T-helper 2 cell (primary cell): ENCODE measurements at regions not wholly inside any gene's neighbourhood (a gene's known extent, or its start where the extent isn't known, plus 50 kb on each side); places are given as distances from the start of the nearest gene placed in this dataset.

Source experiments
- DNase-seq, 5 experiments: peaks; one replicate each; pipeline versions ENCODE4 v3.0.0 to v3.0.0-alpha.2; 2012 to 2022

DNA sequence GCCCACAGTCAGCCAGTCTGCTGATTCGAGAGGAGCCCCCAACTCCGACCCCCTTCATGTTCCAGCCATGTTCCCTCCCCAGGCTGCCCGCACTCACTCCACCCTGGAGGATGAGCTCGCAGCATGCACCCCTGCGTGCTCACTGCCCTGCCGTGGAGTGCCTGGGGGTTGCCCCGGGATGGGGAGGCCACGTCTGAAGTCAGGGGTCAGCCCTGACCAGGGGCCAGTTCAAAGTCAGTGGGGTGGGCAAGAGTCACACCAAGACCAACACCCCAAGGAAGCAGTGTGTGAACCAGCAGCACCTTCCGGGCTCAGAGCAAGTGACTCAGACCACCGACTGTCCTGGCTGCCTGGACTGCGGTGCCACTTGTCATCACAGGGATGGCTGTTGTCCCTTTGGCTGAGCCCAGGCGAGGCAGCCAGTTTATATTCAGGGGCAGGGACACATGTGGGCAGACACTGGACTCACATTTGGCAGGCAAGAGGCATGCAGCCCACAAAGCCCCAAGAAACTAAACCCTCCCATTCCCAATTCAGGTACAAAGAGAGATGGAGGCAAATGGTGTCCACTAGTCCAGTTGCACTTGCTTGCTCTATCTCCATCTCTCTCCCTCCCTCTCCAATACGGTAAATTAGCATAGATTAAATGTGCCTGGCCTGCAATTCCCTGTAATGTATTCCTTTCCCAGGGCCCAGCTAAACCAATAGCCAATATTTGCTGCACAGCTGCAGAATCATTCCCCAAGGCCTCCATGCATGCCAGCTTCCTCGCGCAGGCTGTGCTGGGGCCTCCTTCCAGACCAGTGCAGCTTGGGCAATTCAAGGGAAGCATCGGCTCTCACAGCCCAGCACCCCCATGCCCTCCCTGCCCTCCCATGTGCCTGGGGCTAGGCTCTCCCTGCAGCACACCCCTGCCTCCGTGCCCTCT lies 135.7 kb upstream of the IQSEC1 start:
- no peak for DNase-seq

DNA sequence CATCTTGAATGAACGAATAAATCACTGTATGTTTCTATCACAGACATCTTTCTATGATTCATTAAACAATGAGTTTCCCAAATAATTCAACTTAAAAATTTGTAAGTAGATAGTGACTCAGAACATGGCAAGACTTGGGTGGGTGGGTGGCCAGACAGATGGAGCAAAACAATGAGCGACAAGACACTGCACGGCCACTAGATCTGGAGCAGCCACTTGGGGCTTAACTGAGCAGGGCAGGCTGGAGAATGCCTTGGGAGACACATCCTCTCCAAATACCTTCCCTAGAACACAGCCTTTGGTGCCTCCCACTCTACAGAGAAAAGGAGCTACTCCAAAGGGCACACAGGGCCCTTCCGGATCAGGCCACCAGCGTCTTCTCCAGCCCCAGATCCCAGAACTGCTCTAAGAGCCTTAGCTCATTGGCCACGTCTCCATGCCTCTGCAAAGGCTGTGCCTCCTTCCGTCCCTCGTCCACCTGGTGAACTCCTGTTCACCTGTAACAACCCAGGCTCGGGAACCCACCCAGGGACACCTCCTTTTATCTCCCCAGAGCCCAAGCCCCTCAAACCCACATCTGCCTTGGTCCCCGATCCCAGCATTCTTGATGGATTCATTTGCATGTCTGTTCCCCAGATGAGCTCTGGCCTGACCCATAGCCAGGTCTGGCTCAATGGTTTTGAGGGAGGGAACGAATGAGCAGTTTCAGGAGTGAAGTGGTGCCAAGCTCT lies 134.9 kb upstream of the IQSEC1 start:
- no peak for DNase-seq

DNA sequence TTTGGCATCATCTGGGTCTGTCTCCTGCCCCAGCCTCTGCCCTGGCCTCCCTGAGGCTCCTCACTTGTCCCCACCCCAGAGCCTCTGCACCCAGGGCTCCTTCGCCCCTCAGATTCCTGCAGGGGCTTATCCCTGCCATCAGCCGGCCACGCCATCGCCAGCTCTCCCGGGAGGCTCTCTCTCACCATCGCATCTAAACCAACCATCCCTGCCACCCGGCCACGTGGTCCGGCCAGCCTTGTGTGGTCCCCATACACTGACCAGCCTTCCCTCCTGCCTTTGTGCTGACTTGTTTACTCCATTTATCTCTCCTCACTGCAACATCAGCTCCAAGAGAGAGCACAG lies 134.3 kb upstream of the IQSEC1 start:
- no peak for DNase-seq

DNA sequence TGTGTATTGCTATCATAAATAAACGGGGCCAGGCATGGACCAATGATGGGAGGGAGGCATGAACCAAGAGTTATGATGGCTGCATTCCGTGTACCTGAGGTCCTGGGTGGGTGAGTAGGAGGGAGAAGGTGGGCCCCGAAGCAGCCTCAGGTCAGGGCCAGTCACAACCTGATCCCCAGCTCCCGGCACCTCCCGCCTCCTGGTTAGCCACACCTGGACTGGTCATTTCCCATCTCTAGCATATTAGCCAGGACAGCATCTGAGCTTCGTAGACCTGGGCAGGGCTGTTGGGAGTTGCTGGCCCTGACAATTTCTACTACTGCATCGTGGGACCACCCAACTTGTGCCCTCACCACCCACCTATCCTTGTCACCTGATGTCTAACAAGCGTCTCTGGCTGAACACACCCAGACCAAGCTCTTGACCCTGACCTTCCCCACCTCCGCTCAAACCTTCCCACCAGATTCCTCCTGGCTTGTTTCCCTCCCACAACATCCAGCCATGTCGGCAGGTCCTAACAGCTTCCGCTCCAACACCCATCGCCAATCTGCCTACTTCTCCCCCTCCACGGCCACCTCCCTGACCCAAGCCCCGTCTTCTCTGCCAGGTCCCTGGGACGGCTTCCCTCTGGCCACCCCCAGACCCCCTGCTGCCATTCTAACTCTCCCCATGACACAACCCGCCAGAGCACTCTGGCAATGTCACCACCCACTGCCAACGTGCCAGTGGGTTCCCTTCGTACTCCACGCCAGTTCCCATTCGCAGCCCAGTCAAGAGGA lies 133.8 kb upstream of the IQSEC1 start:
- no peak for DNase-seq

DNA sequence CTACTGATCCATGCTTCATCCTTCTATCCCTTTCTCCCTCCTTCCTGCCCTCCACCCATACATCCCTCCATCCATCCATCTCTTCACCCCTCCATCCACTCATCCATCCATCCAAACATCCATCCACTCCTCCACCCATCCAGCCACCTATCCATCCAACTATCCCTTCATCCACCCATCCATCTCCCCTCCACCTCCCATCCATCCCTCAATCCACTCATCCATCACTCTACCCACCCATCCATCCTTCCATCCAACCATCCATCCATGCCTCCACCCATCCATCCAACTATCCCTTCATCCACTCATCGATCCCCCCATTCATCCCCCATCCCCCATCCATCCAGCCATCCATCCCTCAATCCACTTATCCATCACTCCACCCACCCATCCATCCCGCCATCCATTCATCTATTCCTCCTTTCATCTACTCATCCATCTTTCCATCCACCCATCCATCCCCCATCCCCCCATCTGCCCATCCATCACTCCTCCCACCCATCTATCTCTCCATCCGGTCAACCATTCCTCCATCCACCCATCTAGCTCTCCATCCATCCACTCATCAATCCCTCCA lies 132.4 kb upstream of the IQSEC1 start:
- DNase-seq: no peak

DNA sequence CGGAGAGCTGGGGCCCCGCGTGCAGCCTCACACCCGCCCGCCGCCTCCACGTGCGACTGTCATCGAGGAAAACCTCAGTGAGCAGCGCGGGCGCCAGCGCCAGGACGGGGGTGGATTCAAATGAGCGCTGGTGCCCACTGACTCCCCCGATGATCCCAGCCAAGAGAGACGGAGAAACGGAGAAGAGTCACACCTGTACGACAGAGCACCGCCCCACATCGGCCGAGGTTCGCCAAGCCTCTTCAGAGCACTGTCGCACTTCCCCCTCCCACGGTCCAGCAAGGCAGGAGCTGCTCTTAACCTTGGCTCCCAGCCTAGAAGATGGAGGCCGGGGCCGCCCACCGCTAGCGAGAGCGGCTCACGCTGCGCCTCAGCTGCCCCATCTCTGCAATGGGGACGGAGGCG lies 130.9 kb upstream of the IQSEC1 start:
- DNase-seq: no peak

DNA sequence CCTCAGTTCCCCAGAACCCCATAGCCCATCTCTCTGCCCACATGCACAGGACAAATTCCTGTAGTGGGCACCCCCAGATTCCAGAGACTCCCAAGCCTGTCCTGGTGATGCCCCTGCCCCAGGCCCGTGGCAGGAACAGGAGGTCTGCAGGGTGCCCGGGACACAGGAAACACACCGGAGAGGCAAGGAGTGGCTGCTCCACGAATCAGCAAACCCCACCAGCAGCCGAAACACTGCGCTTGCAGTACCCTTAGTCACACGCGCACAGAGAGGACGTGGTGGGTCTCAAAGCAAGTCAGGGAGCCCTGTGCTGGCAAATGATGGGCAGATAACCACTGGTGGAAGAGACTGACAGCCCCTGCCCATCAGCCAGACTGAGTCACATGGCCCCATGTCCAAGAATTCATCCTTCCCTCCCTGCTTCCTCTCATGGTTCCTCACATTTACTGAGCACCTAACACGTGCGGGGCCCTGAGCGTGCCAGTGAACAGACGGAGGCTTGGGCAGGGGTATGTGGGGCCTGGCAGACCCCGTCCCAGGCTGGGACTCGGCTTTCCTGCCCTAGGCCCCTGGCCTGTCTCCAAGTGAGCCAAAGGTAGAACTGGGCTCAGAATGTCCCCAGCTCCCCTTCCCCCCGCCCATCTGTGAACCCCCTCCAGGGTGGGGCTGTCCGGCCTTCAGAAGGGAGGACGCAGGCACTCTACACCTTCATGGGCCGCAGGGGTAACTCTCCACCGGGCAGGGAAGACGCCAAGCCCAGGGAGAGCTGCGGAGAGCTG lies 130.4 kb upstream of the IQSEC1 start:
- no peak for DNase-seq

DNA sequence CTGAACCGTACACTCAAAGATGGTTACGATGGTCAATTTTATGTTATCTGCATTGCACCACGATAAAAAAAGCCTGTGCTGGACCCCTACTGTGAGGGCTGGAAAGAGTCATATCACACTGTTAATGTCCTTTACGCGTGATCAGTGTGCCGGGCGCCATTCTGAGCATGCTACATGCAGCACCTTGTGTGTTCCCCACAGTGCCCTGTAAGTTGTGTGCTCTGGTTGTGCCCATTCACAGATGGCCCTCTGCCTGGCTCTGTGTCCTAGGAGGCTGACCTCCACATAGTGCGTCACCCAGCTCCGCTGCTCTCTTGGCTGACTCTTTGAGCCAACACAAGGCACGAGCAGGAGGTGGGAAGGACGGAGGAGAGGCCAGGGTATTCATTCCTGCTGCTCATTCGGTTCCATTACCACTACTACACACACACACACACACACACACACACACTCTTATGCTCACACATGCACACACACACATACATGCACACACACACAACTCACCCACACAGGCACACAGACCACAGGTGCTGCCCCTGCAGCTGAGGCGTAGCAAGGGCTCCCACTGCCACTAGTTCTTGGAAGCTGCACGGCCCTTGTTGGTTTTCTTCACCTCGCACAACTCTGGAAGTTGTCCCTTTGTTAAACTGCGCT lies 129.6 kb upstream of the IQSEC1 start:
- no peak for DNase-seq

DNA sequence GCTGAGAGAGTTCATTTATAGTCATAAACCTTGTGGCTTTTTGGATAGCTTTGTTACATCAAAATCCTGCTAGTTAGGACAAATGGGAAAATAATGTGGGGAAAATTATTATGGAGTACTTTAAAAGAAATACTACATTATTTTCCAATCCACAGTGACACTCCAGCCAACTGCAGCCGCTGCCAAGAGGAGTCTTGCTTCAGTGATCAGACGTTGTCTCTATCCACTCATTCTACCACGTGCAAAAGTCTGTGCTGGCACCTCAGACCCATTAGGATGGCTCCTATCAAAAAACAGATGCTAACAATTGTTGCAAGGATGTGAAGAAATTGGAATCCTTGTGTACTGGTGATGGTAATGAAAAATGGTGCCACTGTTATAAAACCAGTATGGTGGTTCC lies 128.6 kb upstream of the IQSEC1 start:
- no peak for DNase-seq

DNA sequence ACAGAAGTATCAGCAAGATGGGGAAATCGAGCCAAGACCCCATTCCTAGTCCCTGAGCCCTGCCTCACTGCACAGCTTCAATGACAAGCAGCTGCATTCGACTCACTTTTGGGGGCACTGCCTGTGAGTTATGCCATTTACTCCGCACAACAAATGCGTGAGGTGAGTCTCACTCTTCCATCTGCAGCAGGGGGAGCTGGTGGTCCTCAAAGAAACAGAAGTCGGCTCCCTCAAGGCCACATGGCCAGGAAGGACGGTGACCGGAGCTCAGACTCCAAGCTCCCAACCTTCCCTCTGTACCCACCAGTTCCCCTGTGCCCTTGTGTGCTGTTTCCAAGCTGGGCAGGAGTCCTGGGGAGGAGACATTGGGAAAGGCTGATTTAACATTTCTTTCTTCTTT lies 127.7 kb upstream of the IQSEC1 start:
- no peak for DNase-seq

DNA sequence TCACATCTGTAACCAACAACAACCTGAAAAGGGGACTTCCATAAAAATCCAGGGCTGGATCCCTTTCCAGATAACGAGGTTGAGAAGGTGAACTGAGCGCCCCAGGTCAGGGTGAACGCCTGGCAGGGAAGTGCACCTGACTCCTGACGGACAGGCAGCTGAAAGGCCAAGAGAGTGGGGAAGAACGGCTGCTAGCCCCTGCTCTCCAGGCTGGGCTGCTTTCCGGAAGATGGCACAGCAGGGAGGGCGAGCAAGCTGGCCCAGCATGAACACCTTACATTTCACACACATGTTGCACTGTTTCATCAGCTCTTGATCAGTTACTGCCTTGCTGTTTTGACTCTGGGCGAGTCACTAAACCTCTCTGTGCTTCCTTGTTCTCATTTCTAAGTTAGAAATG lies 127.2 kb upstream of the IQSEC1 start:
- no peak for DNase-seq

DNA sequence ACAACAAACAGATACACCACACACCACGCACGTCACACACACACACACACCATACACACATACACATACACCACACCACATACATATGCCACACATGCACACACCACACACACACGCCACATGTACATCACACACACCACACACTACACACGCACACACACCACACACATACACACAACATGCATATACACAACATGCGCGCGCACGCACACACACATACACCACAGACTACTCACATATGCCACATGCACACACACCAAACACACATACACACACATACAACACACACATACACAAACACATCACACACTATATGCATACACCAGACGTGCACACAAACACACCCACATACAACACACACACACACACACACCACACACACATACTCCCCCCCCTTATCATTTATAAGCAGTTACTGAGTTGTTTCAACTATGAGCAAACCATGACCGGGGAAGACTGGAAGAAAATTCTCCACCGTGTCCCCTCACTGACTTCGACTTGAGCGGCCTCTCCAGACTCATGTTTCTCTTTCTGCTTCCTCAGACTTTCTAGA lies 126.7 kb upstream of the IQSEC1 start:
- DNase-seq: no peak

DNA sequence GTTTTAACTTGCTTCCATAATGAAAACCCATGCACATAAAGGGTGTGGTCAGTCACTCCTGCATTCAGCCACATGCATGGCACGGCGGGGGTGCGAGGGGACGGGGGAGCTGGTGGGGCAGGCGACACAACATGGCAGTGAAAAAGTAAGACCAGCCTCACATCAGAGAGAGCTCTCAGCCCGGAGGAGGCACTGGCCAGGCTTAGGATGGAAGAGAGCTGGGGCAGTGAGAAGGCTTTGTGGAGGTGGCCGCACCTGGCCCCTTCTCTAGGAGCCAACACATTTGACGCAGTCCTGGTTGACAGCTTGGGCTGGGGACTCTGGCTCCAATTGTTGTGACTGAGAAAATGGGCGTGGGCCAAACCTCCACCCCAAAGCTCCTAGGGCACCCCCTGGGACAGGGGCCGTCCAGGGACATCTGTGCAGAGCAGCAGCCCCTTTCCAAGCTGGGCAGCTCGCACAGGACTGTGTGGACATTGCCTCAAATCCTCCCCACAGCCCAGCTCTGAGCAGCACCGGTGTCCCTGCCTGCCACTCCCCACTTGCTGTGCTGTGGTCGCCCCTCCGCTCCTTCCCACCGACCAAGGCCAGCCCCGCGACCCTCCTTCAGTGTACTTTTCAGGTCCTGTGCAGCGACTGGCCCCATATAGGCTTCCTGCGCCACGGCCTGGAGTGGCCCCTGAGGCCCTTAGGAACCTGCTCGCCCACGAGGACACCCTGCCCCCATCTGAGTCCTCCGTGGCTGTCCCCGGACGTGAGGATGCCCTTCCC lies 126.0 kb upstream of the IQSEC1 start:
- DNase-seq: no peak

DNA sequence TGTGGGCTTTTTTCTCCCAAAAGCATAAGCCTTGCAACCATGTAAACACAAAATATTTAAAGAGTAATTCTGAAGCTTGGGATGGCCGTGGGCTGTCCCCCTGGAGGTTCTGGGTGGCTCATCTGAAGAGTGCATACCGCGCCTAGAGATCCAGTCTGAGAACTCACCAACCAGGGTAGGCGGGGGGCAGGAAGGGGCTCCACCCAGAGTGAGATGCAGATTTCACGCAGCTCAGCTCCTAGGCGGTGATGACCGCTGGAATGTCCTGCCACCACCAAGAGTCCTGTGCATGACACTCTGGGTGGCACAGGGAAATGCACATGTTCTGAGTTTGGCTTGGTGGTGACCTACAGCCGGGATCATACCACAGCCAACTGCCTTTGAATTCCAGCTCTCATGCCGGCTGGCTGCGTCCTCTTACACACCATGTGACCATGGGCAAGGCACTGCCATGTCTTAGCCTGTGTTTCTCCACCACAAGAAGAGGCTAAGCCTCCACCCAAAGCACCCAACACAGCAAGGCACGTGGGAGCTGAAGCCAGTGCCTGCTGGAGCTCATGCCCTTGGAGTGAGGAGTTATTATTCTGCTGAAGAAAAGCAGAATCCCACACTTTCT lies 125.1 kb upstream of the IQSEC1 start:
- DNase-seq: no peak

DNA sequence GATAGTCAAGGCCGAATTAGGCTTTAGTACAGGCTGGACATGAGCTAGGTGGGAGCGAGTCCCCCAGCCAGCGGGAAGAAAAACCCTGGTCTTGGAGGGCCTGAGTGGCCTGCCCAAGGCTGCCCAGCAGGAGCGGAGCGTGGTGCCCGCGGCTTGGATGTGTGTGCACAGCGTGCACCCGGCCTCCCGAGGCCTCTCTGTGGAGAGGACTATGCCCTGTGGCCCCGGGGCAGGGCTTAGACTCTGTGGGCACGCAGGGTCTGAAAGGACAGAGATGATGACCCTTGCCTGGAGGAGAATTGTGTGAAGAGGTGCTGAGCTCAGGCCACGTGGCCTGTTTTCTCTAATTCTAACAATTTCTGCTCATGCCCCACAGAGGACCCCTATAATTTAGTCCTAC lies 124.6 kb upstream of the IQSEC1 start:
- no peak for DNase-seq

DNA sequence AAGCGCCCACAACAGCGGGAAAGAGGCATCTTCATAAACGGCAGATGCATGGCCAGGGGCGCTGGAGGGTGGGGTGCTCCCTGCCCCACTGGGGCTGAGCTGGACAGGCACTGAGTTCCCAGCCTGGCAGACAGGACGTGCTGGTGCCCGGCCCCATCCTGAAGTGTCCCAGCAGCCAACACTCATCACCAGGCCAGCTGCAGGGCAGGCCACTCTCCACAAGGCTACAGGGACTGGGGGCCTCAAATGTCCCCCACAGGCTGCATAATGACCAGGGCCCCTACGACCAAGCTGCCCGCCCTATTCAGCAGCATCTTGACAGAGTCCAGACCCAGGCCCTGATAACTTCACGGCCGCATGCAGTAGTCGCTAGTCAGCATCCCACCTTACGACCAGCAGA lies 124.1 kb upstream of the IQSEC1 start:
- DNase-seq: no peak

DNA sequence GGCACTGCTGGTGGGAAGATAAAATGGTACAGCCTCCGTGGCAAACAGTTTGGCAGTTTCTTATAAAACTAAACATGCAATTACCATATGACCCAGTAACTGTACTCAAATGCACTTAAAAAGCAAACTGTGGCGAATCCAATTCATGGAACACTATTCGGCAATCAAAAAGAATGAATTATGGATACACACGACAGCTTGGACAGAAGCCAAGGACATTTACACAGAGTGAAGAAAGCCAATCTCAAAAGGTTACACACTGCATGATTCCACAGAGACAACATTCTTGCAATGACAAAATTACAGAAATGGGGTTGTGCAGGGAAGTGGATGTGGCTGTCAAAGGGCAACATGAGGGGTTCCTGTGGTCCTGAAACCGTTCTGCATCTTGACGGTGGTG lies 122.1 kb upstream of the IQSEC1 start:
- DNase-seq: no peak

DNA sequence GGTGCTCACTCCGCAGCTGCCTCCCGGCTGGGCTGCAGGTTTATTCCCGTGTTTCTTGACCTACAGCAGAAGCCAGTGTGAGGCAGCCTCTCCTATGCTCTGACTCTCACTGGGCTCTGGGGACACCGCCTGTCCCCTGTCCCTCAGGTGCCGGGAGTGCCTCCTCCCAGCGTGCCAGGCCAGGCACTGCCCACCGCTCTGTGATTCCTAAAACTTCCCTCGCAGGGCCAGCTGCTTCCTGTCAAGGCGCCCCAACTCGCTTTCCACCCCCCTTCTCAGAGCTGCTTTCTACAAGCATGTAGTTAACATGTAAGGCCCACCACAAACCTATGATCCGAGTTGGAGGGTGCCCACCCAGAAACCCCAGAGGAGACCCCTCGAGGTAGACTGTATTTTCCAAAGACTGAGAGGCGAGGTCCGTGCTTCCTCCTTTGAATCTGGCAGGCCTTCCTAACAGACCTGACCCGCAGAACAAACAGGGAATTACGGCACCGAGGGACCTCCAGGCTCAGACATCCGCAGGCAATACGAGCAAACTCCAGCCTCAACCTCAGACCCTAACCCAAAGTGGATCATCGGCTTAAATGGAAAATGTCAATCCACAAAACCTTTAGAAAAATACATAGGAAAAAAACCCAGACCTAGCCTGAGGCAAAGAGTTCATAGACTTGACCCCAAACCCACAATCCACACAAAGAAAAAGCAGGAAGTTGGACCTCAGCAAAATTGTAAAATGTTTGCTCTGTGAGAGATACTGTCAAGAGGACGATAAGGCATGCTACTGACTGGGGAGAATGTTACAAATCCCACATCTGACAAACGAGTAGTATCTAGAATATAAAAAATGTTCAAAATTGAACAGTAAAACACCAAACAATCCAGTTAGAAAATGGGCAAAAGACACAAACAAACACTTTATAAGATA lies 121.3 kb upstream of the IQSEC1 start:
- no peak for DNase-seq
